ENCODE measurements at regions not wholly inside any gene's neighbourhood (a gene's known extent, or its start where the extent isn't known, plus 50 kb on each side); places are given as distances from the start of the nearest gene placed in this dataset.

GRCh38 chr10:35942057-35942456, 300.0 kb upstream of the FZD8 start:
- no peak for TF ChIP-seq CTCF (IDR thresholded peaks at IDR 0.05)
- DNase-seq = no peak
- Histone ChIP-seq H3K27ac (no peak overlapping the region), H3K36me3 (no peaks in the 10 kb centered on the region), H3K9me3 (no peaks in the 10 kb centered on the region), H3K4me1 (no peaks in the 10 kb centered on the region), H3K4me3 (no peak overlapping the region), H3K27me3 (no peaks in the 10 kb centered on the region)

GRCh38 chr10:35940141-35941041, 298.3 kb upstream of the FZD8 start:
- Histone ChIP-seq H3K9me3 (no peaks in the 10 kb centered on the region), H3K27ac (peak overlapping the region in 1 of 4 donors; percentile 48), H3K36me3 (no peaks in the 10 kb centered on the region), H3K4me1 (no peaks in the 10 kb centered on the region), H3K4me3 (no peak overlapping the region), H3K27me3 (no peaks in the 10 kb centered on the region)
- no peak for DNase-seq
- no peak for TF ChIP-seq CTCF (IDR thresholded peaks at IDR 0.05)
- TF ChIP-seq POLR2A (IDR thresholded peaks at IDR 0.05) = no peak

- H3K27ac ChIP-seq = no peak overlapping the region
- no peak overlapping the region for H3K4me3 ChIP-seq
- TF ChIP-seq CTCF (IDR thresholded peaks at IDR 0.05) = no peak
- no peak for TF ChIP-seq POLR2A (IDR thresholded peaks at IDR 0.05)
- no peaks in the 10 kb centered on the region for H3K36me3 ChIP-seq
- no peaks in the 10 kb centered on the region for H3K4me1 ChIP-seq
- no peaks in the 10 kb centered on the region for H3K9me3 ChIP-seq
- no peaks in the 10 kb centered on the region for H3K27me3 ChIP-seq
- DNase-seq = no peak
Observed at GRCh38 chr10:35938160-35938559, 296.1 kb upstream of the FZD8 start.

- H3K36me3 ChIP-seq = no peaks in the 10 kb centered on the region
- no peaks in the 10 kb centered on the region for H3K4me1 ChIP-seq
- TF ChIP-seq CTCF (IDR thresholded peaks at IDR 0.05) (no peak), POLR2A (IDR thresholded peaks at IDR 0.05) (no peak)
- H3K9me3 ChIP-seq = no peaks in the 10 kb centered on the region
- no peak overlapping the region for H3K27ac ChIP-seq
- no peak for DNase-seq
- H3K4me3 ChIP-seq = no peak overlapping the region
- no peaks in the 10 kb centered on the region for H3K27me3 ChIP-seq
Observed at GRCh38 chr10:35937546-35937945, 295.4 kb upstream of the FZD8 start.

- TF ChIP-seq POLR2A (IDR thresholded peaks at IDR 0.05) (no peak), CTCF (IDR thresholded peaks at IDR 0.05) (no peak)
- Histone ChIP-seq H3K27ac (no peak overlapping the region), H3K36me3 (no peaks in the 10 kb centered on the region), H3K9me3 (no peaks in the 10 kb centered on the region), H3K27me3 (no peaks in the 10 kb centered on the region), H3K4me3 (no peak overlapping the region), H3K4me1 (no peaks in the 10 kb centered on the region)
- no peak for DNase-seq
Observed at GRCh38 chr10:35934642-35934995, 292.5 kb upstream of the FZD8 start.

Data from Peyer's patch (tissue), 4 donors.